Smooth muscle cell (in vitro differentiated cells): ENCODE measurements at regions not wholly inside any gene's neighbourhood (a gene's known extent, or its start where the extent isn't known, plus 50 kb on each side); places are given as distances from the start of the nearest gene placed in this dataset.
"Not testable (repeated sequence)": the region's sequence is repeated elsewhere in the genome, so short reads cannot be mapped to it uniquely, and the experiment has no call there.

Experiments
- DNase-seq: peaks from one replicate; lab custom pipeline; 2025; ENCODE audit not compliant: unreplicated experiment; lab: John Stamatoyannopoulos, UW
- H2AFZ ChIP-seq: fragments of 200-600 bp; sonication (generic); 2 replicates; pipeline ENCODE4 v1.6.0; 2016; ENCODE audit warnings: antibody characterized with exemption, low read depth, mild to moderate bottlenecking
- H3F3A ChIP-seq: fragments of 200-600 bp; sonication (generic); 2 replicates; pipeline ENCODE4 v1.6.0; 2017; ENCODE audit warnings: antibody characterized with exemption, low read depth
- H3K27ac ChIP-seq: fragments of 200-600 bp; sonication (generic); 2 replicates; pipeline ENCODE4 v1.5.1; 2016; ENCODE audit warnings: low read depth, mild to moderate bottlenecking
- H3K27me3 ChIP-seq: fragments of 200-600 bp; sonication (generic); 2 replicates; pipeline ENCODE4 v1.6.1; 2016; ENCODE audit warnings: low read depth, mild to moderate bottlenecking
- H3K36me3 ChIP-seq: fragments of 200-600 bp; sonication (generic); 2 replicates; pipeline ENCODE4 v1.5.1; 2016; ENCODE audit warnings: low read depth
- H3K4me1 ChIP-seq: fragments of 200-600 bp; sonication (generic); 2 replicates; pipeline ENCODE4 v1.5.1; 2016; ENCODE audit warnings: low read depth
- H3K4me2 ChIP-seq: fragments of 200-600 bp; sonication (generic); 2 replicates; pipeline ENCODE4 v1.6.0; 2016; ENCODE audit warnings: mild to moderate bottlenecking
- H3K4me3 ChIP-seq: fragments of 200-600 bp; sonication (generic); 2 replicates; pipeline ENCODE4 v1.5.1; 2016; ENCODE audit warnings: mild to moderate bottlenecking
- H3K79me2 ChIP-seq: fragments of 200-600 bp; sonication (generic); 2 replicates; pipeline ENCODE4 v1.6.0; 2016; ENCODE audit warnings: low read depth, mild to moderate bottlenecking
- H3K9ac ChIP-seq: fragments of 200-600 bp; sonication (generic); 2 replicates; pipeline ENCODE4 v1.6.0; 2016; ENCODE audit warnings: low read depth
- H3K9me3 ChIP-seq: fragments of 200-600 bp; sonication (generic); replicated peaks from 2 replicates; pipeline ENCODE4 v1.5.1; 2016; ENCODE audit warnings: low read depth
- H4K20me1 ChIP-seq: fragments of 200-600 bp; sonication (generic); 2 replicates; pipeline ENCODE4 v1.6.0; 2016; ENCODE audit warnings: low read depth
- WGBS: methylation state at CpG from one replicate; pipeline ENCODE4 v1.1.7; 2016; ENCODE audit warnings: low lambda C conversion rate; 5-methylcytosine and 5-hydroxymethylcytosine counted together
- TF ChIP-seq, protein P1 (sequence below): fragments of 200-600 bp; sonication (generic); IDR thresholded peaks from 2 replicates; pipeline ENCODE4 v1.5.1; 2017; ENCODE audit warnings: borderline replicate concordance, mild to moderate bottlenecking, antibody characterized with exemption; ENCODE audit not compliant: insufficient read depth, poor library complexity, severe bottlenecking

DNA sequence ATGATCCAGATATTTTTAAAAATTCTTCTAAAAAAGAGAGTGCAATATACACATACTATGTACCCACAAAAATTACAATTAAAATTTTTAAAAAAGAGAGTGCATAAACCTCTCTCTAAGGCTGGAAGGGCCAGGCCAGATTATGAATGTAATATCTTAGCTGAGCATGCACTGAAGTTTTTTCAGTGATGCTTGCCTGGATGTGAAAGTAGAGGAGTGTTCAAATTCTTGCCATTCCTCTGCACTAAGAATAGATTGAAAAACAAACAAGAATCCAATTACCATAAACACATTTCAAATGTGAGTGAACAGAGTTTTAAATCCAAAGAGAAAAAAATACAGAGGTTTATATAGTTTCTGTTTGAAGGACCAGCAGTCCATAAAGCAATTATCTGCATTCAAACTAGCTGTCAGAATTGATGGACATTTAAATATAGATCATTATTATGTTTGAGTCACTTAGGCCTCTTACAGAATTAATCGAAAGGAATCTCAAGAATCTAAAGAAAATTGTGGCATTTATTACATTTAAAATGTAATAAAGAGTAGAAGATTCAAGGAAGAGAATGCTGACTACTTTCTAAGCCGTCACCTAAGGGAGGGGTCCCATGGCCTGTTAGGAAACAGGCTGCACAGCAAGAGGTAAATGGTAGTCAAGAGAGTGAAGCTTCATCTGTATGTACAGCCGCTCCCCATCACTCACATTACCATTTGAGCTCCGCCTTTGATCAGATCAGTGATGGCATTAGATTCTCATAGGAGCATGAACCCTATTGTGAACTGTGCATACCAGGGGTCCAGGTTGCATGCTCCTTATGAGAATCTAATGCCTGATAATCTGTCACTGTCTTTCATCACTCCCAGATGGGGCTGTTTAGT, 159.3 kb upstream of the MDFIC2 start:
- Histone ChIP-seq H3K4me2 (no peak overlapping the region), H3K9me3 (no peaks in the 10 kb centered on the region), H3K27ac (no peak overlapping the region), H2AFZ (no peak overlapping the region), H3K79me2 (no peaks in the 10 kb centered on the region), H3F3A (no peaks in the 10 kb centered on the region), H4K20me1 (no peaks in the 10 kb centered on the region), H3K36me3 (no peaks in the 10 kb centered on the region), H3K27me3 (peaks cover 4% of the 10 kb centered on the region), H3K4me3 (no peak overlapping the region), H3K9ac (no peak overlapping the region), H3K4me1 (no peaks in the 10 kb centered on the region)
- TF ChIP-seq, protein P1, sequence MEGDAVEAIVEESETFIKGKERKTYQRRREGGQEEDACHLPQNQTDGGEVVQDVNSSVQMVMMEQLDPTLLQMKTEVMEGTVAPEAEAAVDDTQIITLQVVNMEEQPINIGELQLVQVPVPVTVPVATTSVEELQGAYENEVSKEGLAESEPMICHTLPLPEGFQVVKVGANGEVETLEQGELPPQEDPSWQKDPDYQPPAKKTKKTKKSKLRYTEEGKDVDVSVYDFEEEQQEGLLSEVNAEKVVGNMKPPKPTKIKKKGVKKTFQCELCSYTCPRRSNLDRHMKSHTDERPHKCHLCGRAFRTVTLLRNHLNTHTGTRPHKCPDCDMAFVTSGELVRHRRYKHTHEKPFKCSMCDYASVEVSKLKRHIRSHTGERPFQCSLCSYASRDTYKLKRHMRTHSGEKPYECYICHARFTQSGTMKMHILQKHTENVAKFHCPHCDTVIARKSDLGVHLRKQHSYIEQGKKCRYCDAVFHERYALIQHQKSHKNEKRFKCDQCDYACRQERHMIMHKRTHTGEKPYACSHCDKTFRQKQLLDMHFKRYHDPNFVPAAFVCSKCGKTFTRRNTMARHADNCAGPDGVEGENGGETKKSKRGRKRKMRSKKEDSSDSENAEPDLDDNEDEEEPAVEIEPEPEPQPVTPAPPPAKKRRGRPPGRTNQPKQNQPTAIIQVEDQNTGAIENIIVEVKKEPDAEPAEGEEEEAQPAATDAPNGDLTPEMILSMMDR: no peak
- 90% methylated on average over 4 of the region's 4 CpGs for WGBS
- DNase-seq: no peak

DNA sequence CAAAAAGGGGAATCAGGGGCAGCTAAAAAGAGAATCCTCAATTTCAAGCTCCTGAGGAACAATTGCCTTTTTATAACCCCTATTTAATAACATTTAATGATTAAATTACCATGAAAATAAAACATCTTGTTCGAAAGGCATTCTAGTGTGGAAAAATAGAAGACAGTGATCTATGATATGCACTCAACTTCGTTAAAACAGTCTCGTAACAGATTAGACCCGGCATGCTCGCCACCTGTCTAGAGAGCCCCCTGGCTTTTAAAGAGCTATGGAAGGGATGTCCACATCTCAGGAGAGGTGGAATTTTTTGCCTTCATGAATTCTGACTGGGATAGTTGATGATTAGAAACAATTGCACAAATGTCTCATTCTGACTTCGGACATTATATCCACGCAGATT, 153.7 kb upstream of the MDFIC2 start:
- no peaks in the 10 kb centered on the region for H4K20me1 ChIP-seq
- H3F3A ChIP-seq: no peaks in the 10 kb centered on the region
- no peaks in the 10 kb centered on the region for H3K9me3 ChIP-seq
- H3K36me3 ChIP-seq: no peaks in the 10 kb centered on the region
- H3K79me2 ChIP-seq: no peaks in the 10 kb centered on the region
- H2AFZ ChIP-seq: no peak overlapping the region
- DNase-seq: no peak
- 88% methylated on average over 7 of the region's 7 CpGs for WGBS
- H3K4me3 ChIP-seq: no peak overlapping the region
- no peak overlapping the region for H3K4me2 ChIP-seq
- no peak overlapping the region for H3K27ac ChIP-seq
- TF ChIP-seq, protein P1: no peak
- H3K27me3 ChIP-seq: peaks cover 5% of the 10 kb centered on the region
- no peak overlapping the region for H3K9ac ChIP-seq
- no peaks in the 10 kb centered on the region for H3K4me1 ChIP-seq

DNA sequence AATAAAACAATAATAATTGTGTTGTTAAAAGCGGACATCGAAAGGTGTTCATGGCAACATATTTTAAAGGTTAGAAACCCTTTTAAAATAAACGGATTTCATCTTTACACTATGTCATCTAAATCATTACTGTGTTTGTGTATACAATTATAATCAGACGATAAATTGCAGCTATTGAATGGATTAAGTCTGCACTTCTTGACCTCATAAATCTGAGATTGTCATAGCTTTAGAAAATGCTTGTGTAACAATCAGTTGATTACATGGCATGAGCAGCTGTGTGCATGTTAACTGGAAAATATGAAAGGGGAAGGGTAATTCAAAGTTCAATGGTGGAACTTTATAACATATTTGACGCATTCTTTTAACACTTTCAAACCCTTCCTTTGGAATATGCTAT, 152.4 kb upstream of the MDFIC2 start:
- H3K27ac ChIP-seq: no peak overlapping the region
- H3K9ac ChIP-seq: no peak overlapping the region
- H4K20me1 ChIP-seq: no peaks in the 10 kb centered on the region
- H3K9me3 ChIP-seq: no peaks in the 10 kb centered on the region
- H3K79me2 ChIP-seq: no peaks in the 10 kb centered on the region
- no peak overlapping the region for H2AFZ ChIP-seq
- 96% methylated on average over 5 of the region's 5 CpGs for WGBS
- DNase-seq: no peak
- H3K36me3 ChIP-seq: no peaks in the 10 kb centered on the region
- no peaks in the 10 kb centered on the region for H3K4me1 ChIP-seq
- TF ChIP-seq, protein P1: no peak
- no peak overlapping the region for H3K4me2 ChIP-seq
- H3K4me3 ChIP-seq: no peak overlapping the region
- peaks cover 5% of the 10 kb centered on the region for H3K27me3 ChIP-seq
- no peaks in the 10 kb centered on the region for H3F3A ChIP-seq

DNA sequence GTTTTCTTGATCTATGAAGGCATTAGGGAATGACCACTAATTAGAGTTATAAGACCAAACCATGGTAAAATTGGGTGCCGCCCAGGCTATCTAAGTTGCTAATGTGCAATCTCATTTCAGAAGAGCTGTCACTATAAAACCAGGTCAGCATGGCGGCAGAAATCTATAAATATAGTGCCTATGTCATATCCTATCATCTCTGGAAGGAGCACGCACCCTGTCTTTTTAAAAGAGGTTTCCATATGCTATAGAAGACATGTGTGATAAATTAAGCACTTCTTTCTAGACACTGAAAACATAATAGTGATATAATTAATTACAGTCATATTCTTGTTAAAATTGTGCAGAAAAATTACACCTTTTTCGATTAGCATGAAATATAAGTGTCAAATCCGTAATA, 152.0 kb upstream of the MDFIC2 start:
- no peak overlapping the region for H3K9ac ChIP-seq
- TF ChIP-seq, protein P1: no peak
- H3F3A ChIP-seq: no peaks in the 10 kb centered on the region

DNA sequence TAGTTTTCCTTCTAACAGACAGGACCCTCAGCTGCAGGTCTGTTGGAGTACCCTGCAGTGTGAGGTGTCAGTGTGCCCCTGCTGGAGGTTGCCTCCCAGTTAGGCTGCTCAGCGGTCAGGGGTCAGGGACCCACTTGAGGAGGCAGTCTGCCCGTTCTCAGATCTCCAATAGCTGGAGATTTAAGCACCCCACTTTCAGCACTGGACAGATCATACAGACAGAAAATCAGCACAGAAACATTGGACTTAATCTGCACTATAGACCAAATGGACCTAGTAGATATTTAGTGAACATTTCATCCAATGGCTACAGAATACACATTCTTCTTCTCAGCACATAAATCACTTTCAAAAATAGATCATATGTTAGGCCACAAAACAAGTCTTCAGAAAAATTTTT, 137.8 kb upstream of the MDFIC2 start:
- 80% methylated on average over 2 of the region's 2 CpGs for WGBS

More for the DNA sequence above, 152.0 kb upstream of the MDFIC2 start:
- Histone ChIP-seq H3K79me2 (no peaks in the 10 kb centered on the region), H3K36me3 (no peaks in the 10 kb centered on the region), H3K4me1 (no peaks in the 10 kb centered on the region), H3K27me3 (peaks cover 5% of the 10 kb centered on the region), H3K4me2 (no peak overlapping the region), H3K9me3 (no peaks in the 10 kb centered on the region), H2AFZ (no peak overlapping the region), H4K20me1 (no peaks in the 10 kb centered on the region), H3K27ac (no peak overlapping the region), H3K4me3 (no peak overlapping the region)
- no peak for DNase-seq
- 92% methylated on average over 5 of the region's 5 CpGs for whole genome bisulfite sequencing

More for the DNA sequence above, 137.8 kb upstream of the MDFIC2 start:
- DNase-seq, H3K9me3 ChIP-seq, H3K36me3 ChIP-seq, H3K4me2 ChIP-seq, H3K27me3 ChIP-seq, H3K4me1 ChIP-seq, H3F3A ChIP-seq, H3K4me3 ChIP-seq, H3K27ac ChIP-seq, H3K79me2 ChIP-seq, H4K20me1 ChIP-seq, H3K9ac ChIP-seq, H2AFZ ChIP-seq: not testable (repeated sequence)
